Endothelial cell of umbilical vein (primary cell): ENCODE measurements at regions not wholly inside any gene's neighbourhood (a gene's known extent, or its start where the extent isn't known, plus 50 kb on each side); places are given as distances from the start of the nearest gene placed in this dataset.

ENCODE experiments used
- BruUV-seq: library from RNA; stranded (reverse); fragments of 400-500 nt; replicated peaks from 2 replicates; lab custom pipeline; 2021; lab: Mats Ljungman, UMichigan
- CTCF ChIA-PET: fragments of 300-600, 350-600 bp; sonication (Branson Sonifier 250); formaldehyde crosslinking; loops from one replicate; lab custom pipeline; 2021; ENCODE audit warnings: antibody characterized with exemption, inconsistent platforms; lab: Charles Lee
- POLR2A ChIA-PET: fragments of 300-600, 350-600 bp; sonication (Branson Sonifier 250); formaldehyde crosslinking; loops from one replicate; lab custom pipeline; 2021; ENCODE audit warnings: antibody characterized with exemption, inconsistent platforms; lab: Charles Lee
- DNase-seq: peaks from one replicate; pipeline ENCODE4 v3.0.0-alpha.2; 2011; ENCODE audit warnings: low read depth, low spot score
- FAIRE-seq: peaks from 2 replicates; lab custom pipeline; 2011; peaks lifted over from hg19 to GRCh38; lab: Jason Lieb, UNC
- H2AFZ ChIP-seq: 2 replicates; pipeline ENCODE4 v1.6.0; 2012; ENCODE audit warnings: low read depth, low read length, control low read depth, inconsistent platforms
- H3K27ac ChIP-seq: 2 replicates; pipeline ENCODE4 v1.5.1; 2011; ENCODE audit warnings: low read depth, mild to moderate bottlenecking, control low read depth, low read length, moderate library complexity; ENCODE audit not compliant: insufficient read depth
- H3K27me3 ChIP-seq, 2 experiments: 2 replicates each; pipeline versions ENCODE4 v1.6.0 to v1.6.1; 2011; ENCODE audit warnings: low read length in 2 of 2, mixed read lengths in 1 of 2; ENCODE audit not compliant: control insufficient read depth in 2 of 2, insufficient read depth in 2 of 2
- H3K36me3 ChIP-seq, 2 experiments: 2 replicates in 1 of 2; 3 replicates in 1 of 2; pipeline ENCODE4 v1.5.1; 2011; ENCODE audit warnings: low read length in 2 of 2, mild to moderate bottlenecking in 1 of 2, moderate library complexity in 1 of 2; ENCODE audit not compliant: control insufficient read depth in 2 of 2, insufficient read depth in 2 of 2; ENCODE audit errors: extremely low read depth in 1 of 2
- H3K4me1 ChIP-seq: 3 replicates; pipeline ENCODE4 v1.5.1; 2011; ENCODE audit warnings: mild to moderate bottlenecking, low read length; ENCODE audit not compliant: control insufficient read depth, insufficient read depth; ENCODE audit errors: extremely low read depth
- H3K4me2 ChIP-seq: 2 replicates; pipeline ENCODE4 v1.6.1; 2011; ENCODE audit warnings: low read length, control low read depth, mixed read lengths; ENCODE audit not compliant: insufficient read depth
- H3K4me3 ChIP-seq, 3 experiments: fragments of 200-600 bp in 1 of 3; sonication (generic), shearing (Covaris generic) in 1 of 3; replicated peaks in 1 of 3; 2 replicates each; pipeline ENCODE4 v1.5.1; 2011 to 2016; ENCODE audit warnings: control low read depth in 3 of 3, low read length in 3 of 3, mild to moderate bottlenecking in 2 of 3, inconsistent platforms in 1 of 3, low read depth in 1 of 3, moderate library complexity in 1 of 3; ENCODE audit not compliant: insufficient read depth in 1 of 3
- H3K79me2 ChIP-seq: 2 replicates; pipeline ENCODE4 v1.6.0; 2012; ENCODE audit warnings: low read length, inconsistent platforms; ENCODE audit not compliant: control insufficient read depth, insufficient read depth
- H3K9ac ChIP-seq: replicated peaks from 2 replicates; pipeline ENCODE3; 2011; ENCODE audit warnings: low read length, control low read depth; ENCODE audit not compliant: insufficient read depth; ENCODE audit errors: extremely low read depth
- H3K9me1 ChIP-seq: replicated peaks from 3 replicates; pipeline ENCODE4 v1.6.0; 2011; ENCODE audit warnings: mild to moderate bottlenecking, low read length; ENCODE audit not compliant: control insufficient read depth, insufficient read depth; ENCODE audit errors: extremely low read depth
- H3K9me3 ChIP-seq: replicated peaks from 2 replicates; pipeline ENCODE4 v1.5.1; 2012; ENCODE audit warnings: low read length, inconsistent platforms; ENCODE audit not compliant: control insufficient read depth, insufficient read depth
- H4K20me1 ChIP-seq: replicated peaks from 2 replicates; pipeline ENCODE3; 2011; ENCODE audit warnings: mild to moderate bottlenecking, low read length; ENCODE audit not compliant: control insufficient read depth, insufficient read depth; ENCODE audit errors: extremely low read depth
- EZH2 ChIP-seq: IDR thresholded peaks from 2 replicates; pipeline ENCODE4 v1.6.1; 2012; ENCODE audit warnings: borderline replicate concordance, low read depth, mild to moderate bottlenecking, moderate library complexity, low read length, inconsistent platforms; ENCODE audit not compliant: severe bottlenecking
- FOS ChIP-seq: IDR thresholded peaks from 2 replicates; pipeline ENCODE4 v1.6.1; 2011; ENCODE audit warnings: mild to moderate bottlenecking, low read length, moderate library complexity, borderline replicate concordance; ENCODE audit not compliant: insufficient read depth
- GATA2 ChIP-seq: IDR thresholded peaks from 2 replicates; pipeline ENCODE4 v1.7.0; 2011; ENCODE audit warnings: low read depth, mild to moderate bottlenecking, moderate library complexity, mixed read lengths, low read length; ENCODE audit not compliant: insufficient read length, insufficient read depth
- JUN ChIP-seq: IDR thresholded peaks from 2 replicates; pipeline ENCODE4 v1.6.1; 2011; ENCODE audit warnings: borderline replicate concordance, low read depth; ENCODE audit not compliant: insufficient read length, insufficient read depth
- MYC ChIP-seq: IDR thresholded peaks from one replicate; pipeline ENCODE4 v1.6.1; 2011; ENCODE audit warnings: mild to moderate bottlenecking, low read depth, low read length
- POLR2A ChIP-seq: IDR thresholded peaks from 2 replicates; pipeline ENCODE4 v1.6.1; 2012; ENCODE audit warnings: low read depth, mild to moderate bottlenecking, control low read depth, low read length
- POLR2AphosphoS5 ChIP-seq: IDR thresholded peaks from 2 replicates; pipeline ENCODE4 v1.6.1; 2012; ENCODE audit warnings: low read depth, mild to moderate bottlenecking, control low read depth, low read length, moderate library complexity; ENCODE audit not compliant: insufficient read depth
- dilution Hi-C: fragments of 300-500 bp; cut with MboI; formaldehyde crosslinking; loops from one replicate; pipeline ENCODE4 v1.15.0; 2019; ENCODE audit warnings: low sequenced_read_pairs; ENCODE audit not compliant: extremely low pct_ligation_motif_present
- intact Hi-C: fragments of 100-400 bp; cut with micrococcal nuclease; formaldehyde crosslinking; loops from one replicate; pipeline ENCODE4 v1.10.0; 2022
- TF ChIP-seq, protein P1 (sequence below): IDR thresholded peaks from 2 replicates; pipeline ENCODE4 v1.6.1; 2011; ENCODE audit not compliant: insufficient read depth, insufficient read length
- TF ChIP-seq, protein P2 (sequence below), 2 donors: IDR thresholded peaks; 1 replicate in 1 of 2; 2 replicates in 1 of 2; pipeline ENCODE4 v1.5.1; 2011; ENCODE audit warnings: low read length in 2 of 2, mild to moderate bottlenecking in 2 of 2, moderate library complexity in 2 of 2, control low read depth in 1 of 2, inconsistent platforms in 1 of 2, low read depth in 1 of 2; ENCODE audit not compliant: insufficient read depth in 1 of 2; ENCODE audit errors: extremely low read depth in 1 of 2

DNA sequence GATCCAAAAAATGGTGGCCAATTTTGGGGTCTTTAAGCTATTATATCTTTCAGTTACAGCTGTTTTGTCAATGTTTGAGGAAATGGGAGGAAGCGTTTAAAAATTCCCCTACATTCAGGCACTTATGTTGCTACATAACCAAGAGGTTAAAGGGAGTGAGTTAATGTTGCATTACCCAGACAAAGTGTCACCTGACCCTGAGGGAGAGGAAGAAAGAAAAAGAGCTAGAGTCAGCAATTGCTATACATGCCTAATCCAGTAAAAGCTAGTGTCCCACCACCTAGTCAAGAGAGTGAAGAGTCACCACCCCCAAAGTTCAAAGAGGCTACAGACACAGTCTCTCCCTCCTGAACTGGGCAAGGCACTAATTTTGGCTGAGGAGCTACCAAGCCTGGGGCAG, 69.5 kb upstream of the ZNF92 start:
- Histone ChIP-seq H3K4me2 (no peak overlapping the region), H3K9ac (no peak overlapping the region), H3K9me1 (no peaks in the 10 kb centered on the region), H4K20me1 (no peaks in the 10 kb centered on the region), H3K27ac (no peak overlapping the region), H2AFZ (no peak overlapping the region), H3K4me3 (no peak overlapping the region), H3K9me3 (no peaks in the 10 kb centered on the region), H3K79me2 (no peaks in the 10 kb centered on the region), H3K27me3 (peaks cover 0 to 1% of the 10 kb centered on the region in 2 experiments), H3K36me3 (no peaks in the 10 kb centered on the region), H3K4me1 (no peaks in the 10 kb centered on the region)
- dilution Hi-C loops (no loop called here), intact Hi-C loops (no loop called here)
- no TSS peak for BruUV-seq
- POLR2A ChIA-PET: no interaction called here
- TF ChIP-seq JUN: no peak
- no peak for TF ChIP-seq POLR2A
- no peak for TF ChIP-seq FOS
- TF ChIP-seq GATA2: no peak
- TF ChIP-seq, protein P1, sequence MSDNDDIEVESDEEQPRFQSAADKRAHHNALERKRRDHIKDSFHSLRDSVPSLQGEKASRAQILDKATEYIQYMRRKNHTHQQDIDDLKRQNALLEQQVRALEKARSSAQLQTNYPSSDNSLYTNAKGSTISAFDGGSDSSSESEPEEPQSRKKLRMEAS: no peak
- CTCF ChIA-PET: interaction anchor here (0.6 to 1.7 kb wide), 3 partner anchors 11 to 1158 kb away, joined by 3 to 9 read pairs (median 3); no protein-coding TSS in a partner anchor
- DNase-seq (no peak), FAIRE-seq (peak; percentile 33)

DNA sequence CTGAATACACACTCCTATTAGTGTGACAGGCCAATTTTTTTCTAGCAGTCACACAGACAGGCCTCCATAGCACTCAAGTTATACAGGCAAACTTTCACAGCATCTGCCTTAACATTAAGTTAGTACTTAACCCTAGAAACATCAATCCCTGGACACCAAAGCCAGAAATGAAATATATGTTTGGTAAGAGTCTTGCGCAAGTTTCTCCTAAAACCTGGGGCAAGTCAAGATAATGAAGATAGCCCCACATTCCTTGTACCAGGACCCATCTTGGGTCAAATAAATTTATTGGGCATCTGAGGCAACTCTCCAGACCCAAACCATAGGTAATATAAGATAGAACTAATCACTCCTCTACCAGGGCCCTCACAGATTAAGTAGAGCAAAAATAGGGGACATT, 70.8 kb upstream of the ZNF92 start:
- Histone ChIP-seq H3K9me1 (no peaks in the 10 kb centered on the region), H3K27ac (no peak overlapping the region), H3K79me2 (no peaks in the 10 kb centered on the region), H3K4me2 (no peak overlapping the region), H3K4me1 (no peaks in the 10 kb centered on the region), H3K27me3 (peaks cover 0 to 1% of the 10 kb centered on the region in 2 experiments), H4K20me1 (no peaks in the 10 kb centered on the region), H3K9me3 (no peaks in the 10 kb centered on the region), H3K9ac (no peak overlapping the region), H3K4me3 (no peak overlapping the region), H2AFZ (no peak overlapping the region), H3K36me3 (no peaks in the 10 kb centered on the region)
- intact Hi-C loops: no loop called here
- ChIA-PET POLR2A (no interaction called here), CTCF (no interaction called here)
- TF ChIP-seq, protein P1: no peak
- TF ChIP-seq POLR2AphosphoS5 (no peak), FOS (no peak), MYC (no peak), EZH2 (no peak), POLR2A (no peak), GATA2 (no peak)
- TF ChIP-seq, protein P2, sequence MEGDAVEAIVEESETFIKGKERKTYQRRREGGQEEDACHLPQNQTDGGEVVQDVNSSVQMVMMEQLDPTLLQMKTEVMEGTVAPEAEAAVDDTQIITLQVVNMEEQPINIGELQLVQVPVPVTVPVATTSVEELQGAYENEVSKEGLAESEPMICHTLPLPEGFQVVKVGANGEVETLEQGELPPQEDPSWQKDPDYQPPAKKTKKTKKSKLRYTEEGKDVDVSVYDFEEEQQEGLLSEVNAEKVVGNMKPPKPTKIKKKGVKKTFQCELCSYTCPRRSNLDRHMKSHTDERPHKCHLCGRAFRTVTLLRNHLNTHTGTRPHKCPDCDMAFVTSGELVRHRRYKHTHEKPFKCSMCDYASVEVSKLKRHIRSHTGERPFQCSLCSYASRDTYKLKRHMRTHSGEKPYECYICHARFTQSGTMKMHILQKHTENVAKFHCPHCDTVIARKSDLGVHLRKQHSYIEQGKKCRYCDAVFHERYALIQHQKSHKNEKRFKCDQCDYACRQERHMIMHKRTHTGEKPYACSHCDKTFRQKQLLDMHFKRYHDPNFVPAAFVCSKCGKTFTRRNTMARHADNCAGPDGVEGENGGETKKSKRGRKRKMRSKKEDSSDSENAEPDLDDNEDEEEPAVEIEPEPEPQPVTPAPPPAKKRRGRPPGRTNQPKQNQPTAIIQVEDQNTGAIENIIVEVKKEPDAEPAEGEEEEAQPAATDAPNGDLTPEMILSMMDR (IDR thresholded peaks at IDR 0.05; ENCODE audit: extremely low read depth in 1 of 2, insufficient read depth in 1 of 2, low read depth in 1 of 2, low read length in 2 of 2): no peak
- dilution Hi-C loops: no loop called here
- FAIRE-seq (no peak), DNase-seq (no peak)
- no TSS peak for BruUV-seq
